Loucy (cell line): ENCODE measurements at regions not wholly inside any gene's neighbourhood (a gene's known extent, or its start where the extent isn't known, plus 50 kb on each side); places are given as distances from the start of the nearest gene placed in this dataset.

Source experiments
- EZH2phosphoT487 ChIP-seq: fragments of 200-600 bp; IDR thresholded peaks from 2 replicates; pipeline ENCODE4 v1.6.1; 2018; ENCODE audit warnings: antibody characterized with exemption, mild to moderate bottlenecking, moderate library complexity, borderline replicate concordance
- TF ChIP-seq, protein P1 (sequence below): fragments of 200-600 bp; sonication (generic); conservative IDR thresholded peaks from 2 replicates; pipeline ENCODE4 v1.5.1; 2014; ENCODE audit warnings: mild to moderate bottlenecking, antibody characterized with exemption, low read length

DNA sequence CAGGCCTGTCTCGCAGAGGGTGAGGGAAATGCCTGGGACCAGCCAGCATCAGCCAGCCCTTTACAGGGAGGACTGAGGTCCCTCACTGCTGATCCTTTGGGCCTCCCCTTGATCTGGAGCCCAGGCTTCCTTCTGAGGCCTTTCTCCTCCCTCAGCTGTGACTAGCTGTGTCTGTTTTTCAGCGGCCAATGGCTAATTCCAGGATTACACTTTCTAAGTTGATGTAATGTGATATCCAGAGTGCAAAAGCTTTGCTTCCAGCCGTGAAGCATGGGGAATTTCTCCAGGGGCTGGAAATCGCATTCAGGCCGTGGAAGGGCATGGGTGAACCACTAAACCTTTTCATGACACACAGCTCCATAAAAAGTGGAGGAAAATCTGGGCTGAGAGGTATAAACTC lies 157.6 kb downstream of the SHQ1 start:
- TF ChIP-seq, protein P1, sequence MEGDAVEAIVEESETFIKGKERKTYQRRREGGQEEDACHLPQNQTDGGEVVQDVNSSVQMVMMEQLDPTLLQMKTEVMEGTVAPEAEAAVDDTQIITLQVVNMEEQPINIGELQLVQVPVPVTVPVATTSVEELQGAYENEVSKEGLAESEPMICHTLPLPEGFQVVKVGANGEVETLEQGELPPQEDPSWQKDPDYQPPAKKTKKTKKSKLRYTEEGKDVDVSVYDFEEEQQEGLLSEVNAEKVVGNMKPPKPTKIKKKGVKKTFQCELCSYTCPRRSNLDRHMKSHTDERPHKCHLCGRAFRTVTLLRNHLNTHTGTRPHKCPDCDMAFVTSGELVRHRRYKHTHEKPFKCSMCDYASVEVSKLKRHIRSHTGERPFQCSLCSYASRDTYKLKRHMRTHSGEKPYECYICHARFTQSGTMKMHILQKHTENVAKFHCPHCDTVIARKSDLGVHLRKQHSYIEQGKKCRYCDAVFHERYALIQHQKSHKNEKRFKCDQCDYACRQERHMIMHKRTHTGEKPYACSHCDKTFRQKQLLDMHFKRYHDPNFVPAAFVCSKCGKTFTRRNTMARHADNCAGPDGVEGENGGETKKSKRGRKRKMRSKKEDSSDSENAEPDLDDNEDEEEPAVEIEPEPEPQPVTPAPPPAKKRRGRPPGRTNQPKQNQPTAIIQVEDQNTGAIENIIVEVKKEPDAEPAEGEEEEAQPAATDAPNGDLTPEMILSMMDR = no peak
- TF ChIP-seq EZH2phosphoT487 = no peak
